Dedifferentiated amniotic fluid mesenchymal stem cell (primary cell): ENCODE measurements at regions not wholly inside any gene's neighbourhood (a gene's known extent, or its start where the extent isn't known, plus 50 kb on each side); places are given as distances from the start of the nearest gene placed in this dataset.
"Not testable (repeated sequence)": the region's sequence is repeated elsewhere in the genome, so short reads cannot be mapped to it uniquely, and the experiment has no call there.

Source experiments
- DNase-seq: peaks from one replicate; pipeline ENCODE4 v3.0.0-alpha.2; 2016; ENCODE audit errors: extremely low spot score

- no peak for DNase-seq
Observed at GRCh38 chr13:79918620-79919019, 422.3 kb downstream of the SPRY2 start.

GRCh38 chr13:79917628-79918027 is 423.3 kb downstream of the SPRY2 start:
- DNase-seq: no peak

GRCh38 chr13:79915114-79915811 is 425.7 kb downstream of the SPRY2 start:
- no peak for DNase-seq

- no peak for DNase-seq
Observed at GRCh38 chr13:79913141-79913827, 427.6 kb downstream of the SPRY2 start.

- DNase-seq: no peak
Observed at GRCh38 chr13:79912403-79912802, 428.5 kb downstream of the SPRY2 start.

- DNase-seq: no peak
Observed at GRCh38 chr13:79910875-79911540, 429.9 kb downstream of the SPRY2 start.

- no peak for DNase-seq
Observed at GRCh38 chr13:79909644-79910043, 428.7 kb downstream of the NDFIP2 start.

- no peak for DNase-seq
Observed at GRCh38 chr13:79908381-79908780, 427.4 kb downstream of the NDFIP2 start.

- DNase-seq: no peak
Observed at GRCh38 chr13:79907527-79907926, 426.6 kb downstream of the NDFIP2 start.

GRCh38 chr13:79906345-79906744 is 425.4 kb downstream of the NDFIP2 start:
- DNase-seq: no peak

GRCh38 chr13:79905018-79905417 is 424.1 kb downstream of the NDFIP2 start:
- no peak for DNase-seq

GRCh38 chr13:79904581-79904980 is 423.6 kb downstream of the NDFIP2 start:
- DNase-seq: no peak

- no peak for DNase-seq
Observed at GRCh38 chr13:79901336-79901735, 420.4 kb downstream of the NDFIP2 start.

GRCh38 chr13:79900356-79900755 is 419.4 kb downstream of the NDFIP2 start:
- DNase-seq: no peak

- no peak for DNase-seq
Observed at GRCh38 chr13:79898996-79899395, 418.0 kb downstream of the NDFIP2 start.

- DNase-seq: no peak
Observed at GRCh38 chr13:79898202-79898826, 417.4 kb downstream of the NDFIP2 start.

- no peak for DNase-seq
Observed at GRCh38 chr13:79896851-79897250, 415.9 kb downstream of the NDFIP2 start.

- DNase-seq: no peak
Observed at GRCh38 chr13:79895416-79895815, 414.5 kb downstream of the NDFIP2 start.

- DNase-seq: not testable (repeated sequence)
Observed at GRCh38 chr13:79887278-79887677, 406.3 kb downstream of the NDFIP2 start.

- no peak for DNase-seq
Observed at GRCh38 chr13:79886601-79887000, 405.6 kb downstream of the NDFIP2 start.

GRCh38 chr13:79884890-79885289 is 403.9 kb downstream of the NDFIP2 start:
- no peak for DNase-seq

- no peak for DNase-seq
Observed at GRCh38 chr13:79883216-79883615, 402.3 kb downstream of the NDFIP2 start.
